ENCODE measurements at regions not wholly inside any gene's neighbourhood (a gene's known extent, or its start where the extent isn't known, plus 50 kb on each side); places are given as distances from the start of the nearest gene placed in this dataset.

DNA sequence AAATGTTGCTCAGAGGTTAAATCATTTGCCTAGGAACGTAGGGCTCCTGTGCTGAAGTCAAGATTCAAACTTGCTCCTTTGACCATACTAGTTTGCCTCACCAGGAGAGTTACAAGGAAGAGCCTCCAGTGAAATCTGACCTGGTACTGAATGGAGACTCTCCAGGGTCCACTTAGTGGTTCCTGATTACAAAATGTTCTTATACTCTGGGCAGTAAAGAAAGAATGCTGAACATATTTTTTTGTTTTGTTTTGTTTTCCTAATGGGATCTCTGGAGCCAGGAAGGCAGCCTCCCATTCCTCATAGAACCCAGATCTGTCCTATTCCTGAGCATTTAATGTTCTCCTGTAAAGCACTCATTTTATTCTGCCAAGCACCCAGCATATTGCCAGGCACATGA lies 256.5 kb upstream of the CLINT1 start (continued):
- TF ChIP-seq NFKB2 (CRISPR knock-in tag; IDR thresholded peaks at IDR 0.05; ENCODE audit: borderline replicate concordance) = no peak
- TF ChIP-seq KLF6 (CRISPR knock-in tag; IDR thresholded peaks at IDR 0.05) = no peak

DNA sequence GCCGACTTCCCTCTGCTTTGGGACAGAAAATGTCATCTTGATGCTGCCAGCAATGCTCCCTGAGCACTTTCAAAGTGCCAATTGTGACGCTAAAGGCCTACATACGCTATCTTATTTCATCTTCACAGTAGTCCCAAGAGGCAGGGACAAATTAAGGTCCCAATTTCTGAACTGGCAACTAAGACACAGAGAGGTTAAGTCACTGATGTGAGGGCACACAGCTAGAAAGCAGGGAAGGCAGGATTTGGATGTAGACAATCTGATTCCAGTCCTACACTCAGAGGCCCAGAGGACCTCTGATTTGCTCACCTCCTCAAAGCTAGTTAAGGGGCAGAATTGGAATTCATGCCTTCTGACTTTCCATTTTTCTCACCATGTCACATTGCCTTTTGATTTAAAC lies 249.2 kb upstream of the CLINT1 start:
- Histone ChIP-seq H3K4me2 (ENCODE audit: low read depth, low read length) (no peak overlapping the region), H3K27me3 (ENCODE audit: control insufficient read depth in 1 of 2, insufficient read depth in 2 of 2, low read length in 2 of 2) (no peaks in the 10 kb centered on the region), H3K9ac (ENCODE audit: insufficient read depth, low read depth, low read length) (no peak overlapping the region), H3K36me3 (replicated peaks in 1 of 2; ENCODE audit: control insufficient read depth in 1 of 2, insufficient read depth in 2 of 2, low read length in 2 of 2) (no peaks in the 10 kb centered on the region), H3K27ac (ENCODE audit: extremely low read length, insufficient read depth, low read length) (no peak overlapping the region), H3K4me3 (replicated peaks in 1 of 3; ENCODE audit: insufficient read depth in 1 of 3, low read depth in 2 of 3, low read length in 3 of 3) (no peak overlapping the region), H3K79me2 (ENCODE audit: insufficient read depth, low read length) (no peaks in the 10 kb centered on the region), H3K4me1 (ENCODE audit: insufficient read depth, low read length) (no peaks in the 10 kb centered on the region), H3K9me3 (ENCODE audit: low read length) (no peaks in the 10 kb centered on the region), H2AFZ (ENCODE audit: low read length) (no peak overlapping the region), H4K20me1 (ENCODE audit: insufficient read depth, low read length) (no peaks in the 10 kb centered on the region)
- intact Hi-C loops (cut with micrococcal nuclease; ENCODE audit: unreplicated experiment) = no loop called here
- no peak for TF ChIP-seq BRF2 (CRISPR knock-in tag; IDR thresholded peaks at IDR 0.05)
- TF ChIP-seq, protein P1, sequence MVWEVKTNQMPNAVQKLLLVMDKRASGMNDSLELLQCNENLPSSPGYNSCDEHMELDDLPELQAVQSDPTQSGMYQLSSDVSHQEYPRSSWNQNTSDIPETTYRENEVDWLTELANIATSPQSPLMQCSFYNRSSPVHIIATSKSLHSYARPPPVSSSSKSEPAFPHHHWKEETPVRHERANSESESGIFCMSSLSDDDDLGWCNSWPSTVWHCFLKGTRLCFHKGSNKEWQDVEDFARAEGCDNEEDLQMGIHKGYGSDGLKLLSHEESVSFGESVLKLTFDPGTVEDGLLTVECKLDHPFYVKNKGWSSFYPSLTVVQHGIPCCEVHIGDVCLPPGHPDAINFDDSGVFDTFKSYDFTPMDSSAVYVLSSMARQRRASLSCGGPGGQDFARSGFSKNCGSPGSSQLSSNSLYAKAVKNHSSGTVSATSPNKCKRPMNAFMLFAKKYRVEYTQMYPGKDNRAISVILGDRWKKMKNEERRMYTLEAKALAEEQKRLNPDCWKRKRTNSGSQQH (CRISPR knock-in tag; IDR thresholded peaks at IDR 0.05; ENCODE audit: low read depth) = no peak
- no peak for TF ChIP-seq NFYC (CRISPR knock-in tag; IDR thresholded peaks at IDR 0.05)
- no peak for TF ChIP-seq ZNF484 (CRISPR knock-in tag; IDR thresholded peaks at IDR 0.05; ENCODE audit: borderline replicate concordance, low read depth)
- no peak for TF ChIP-seq RARA (CRISPR knock-in tag; IDR thresholded peaks at IDR 0.05)
- TF ChIP-seq, protein P2, sequence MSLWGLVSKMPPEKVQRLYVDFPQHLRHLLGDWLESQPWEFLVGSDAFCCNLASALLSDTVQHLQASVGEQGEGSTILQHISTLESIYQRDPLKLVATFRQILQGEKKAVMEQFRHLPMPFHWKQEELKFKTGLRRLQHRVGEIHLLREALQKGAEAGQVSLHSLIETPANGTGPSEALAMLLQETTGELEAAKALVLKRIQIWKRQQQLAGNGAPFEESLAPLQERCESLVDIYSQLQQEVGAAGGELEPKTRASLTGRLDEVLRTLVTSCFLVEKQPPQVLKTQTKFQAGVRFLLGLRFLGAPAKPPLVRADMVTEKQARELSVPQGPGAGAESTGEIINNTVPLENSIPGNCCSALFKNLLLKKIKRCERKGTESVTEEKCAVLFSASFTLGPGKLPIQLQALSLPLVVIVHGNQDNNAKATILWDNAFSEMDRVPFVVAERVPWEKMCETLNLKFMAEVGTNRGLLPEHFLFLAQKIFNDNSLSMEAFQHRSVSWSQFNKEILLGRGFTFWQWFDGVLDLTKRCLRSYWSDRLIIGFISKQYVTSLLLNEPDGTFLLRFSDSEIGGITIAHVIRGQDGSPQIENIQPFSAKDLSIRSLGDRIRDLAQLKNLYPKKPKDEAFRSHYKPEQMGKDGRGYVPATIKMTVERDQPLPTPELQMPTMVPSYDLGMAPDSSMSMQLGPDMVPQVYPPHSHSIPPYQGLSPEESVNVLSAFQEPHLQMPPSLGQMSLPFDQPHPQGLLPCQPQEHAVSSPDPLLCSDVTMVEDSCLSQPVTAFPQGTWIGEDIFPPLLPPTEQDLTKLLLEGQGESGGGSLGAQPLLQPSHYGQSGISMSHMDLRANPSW (CRISPR knock-in tag; IDR thresholded peaks at IDR 0.05; ENCODE audit: borderline replicate concordance) = no peak
- no peak for TF ChIP-seq TCF7 (IDR thresholded peaks at IDR 0.05; ENCODE audit: low read depth)
- POLR2A ChIA-PET = no interaction called here
- FAIRE-seq = no peak
- no peak for DNase-seq (ENCODE audit: low spot score)
- ATAC-seq = no peak
- BruUV-seq (replicated peaks) = no TSS peak
- CTCF ChIA-PET (ENCODE audit: low intra/inter-chr PET ratio, low total read pairs) = no interaction called here
- in situ Hi-C loops (cut with HindIII; ENCODE audit: extremely low pct_ligation_motif_present, low pct_unique_long_range_greater_than_20kb) = no loop called here
- WGBS (ENCODE audit: low lambda C conversion rate) = 0% methylated on average over 3 of the region's 3 CpGs
